ENCODE measurements at regions not wholly inside any gene's neighbourhood (a gene's known extent, or its start where the extent isn't known, plus 50 kb on each side); places are given as distances from the start of the nearest gene placed in this dataset.

- H3K27me3 ChIP-seq (ENCODE audit: control insufficient read depth, insufficient read depth, low read length): peaks cover 93% of the 10 kb centered on the region
- no peaks in the 10 kb centered on the region for H3K4me1 ChIP-seq (ENCODE audit: control insufficient read depth, insufficient read depth, low read length)
- no peaks in the 10 kb centered on the region for H3K36me3 ChIP-seq (ENCODE audit: control insufficient read depth, insufficient read depth, low read length)
- no peaks in the 10 kb centered on the region for H3K9me3 ChIP-seq (ENCODE audit: control insufficient read depth, low read length)
- H3K9ac ChIP-seq (ENCODE audit: low read length): no peak overlapping the region
- H3K4me3 ChIP-seq (ENCODE audit: low read length): no peak overlapping the region
These were observed 120.3 kb upstream of the BARHL2 start for GRCh38 chr1:90837420-90837819.

GRCh38 chr1:90836345-90836679 is 119.2 kb upstream of the BARHL2 start:
- Histone ChIP-seq H3K9me3 (ENCODE audit: control insufficient read depth, low read length) (no peaks in the 10 kb centered on the region), H3K4me1 (ENCODE audit: control insufficient read depth, insufficient read depth, low read length) (no peaks in the 10 kb centered on the region), H3K27me3 (ENCODE audit: control insufficient read depth, insufficient read depth, low read length) (peaks cover 95% of the 10 kb centered on the region), H3K36me3 (ENCODE audit: control insufficient read depth, insufficient read depth, low read length) (no peaks in the 10 kb centered on the region), H3K4me3 (ENCODE audit: low read length) (no peak overlapping the region), H3K9ac (ENCODE audit: low read length) (no peak overlapping the region)

DNA sequence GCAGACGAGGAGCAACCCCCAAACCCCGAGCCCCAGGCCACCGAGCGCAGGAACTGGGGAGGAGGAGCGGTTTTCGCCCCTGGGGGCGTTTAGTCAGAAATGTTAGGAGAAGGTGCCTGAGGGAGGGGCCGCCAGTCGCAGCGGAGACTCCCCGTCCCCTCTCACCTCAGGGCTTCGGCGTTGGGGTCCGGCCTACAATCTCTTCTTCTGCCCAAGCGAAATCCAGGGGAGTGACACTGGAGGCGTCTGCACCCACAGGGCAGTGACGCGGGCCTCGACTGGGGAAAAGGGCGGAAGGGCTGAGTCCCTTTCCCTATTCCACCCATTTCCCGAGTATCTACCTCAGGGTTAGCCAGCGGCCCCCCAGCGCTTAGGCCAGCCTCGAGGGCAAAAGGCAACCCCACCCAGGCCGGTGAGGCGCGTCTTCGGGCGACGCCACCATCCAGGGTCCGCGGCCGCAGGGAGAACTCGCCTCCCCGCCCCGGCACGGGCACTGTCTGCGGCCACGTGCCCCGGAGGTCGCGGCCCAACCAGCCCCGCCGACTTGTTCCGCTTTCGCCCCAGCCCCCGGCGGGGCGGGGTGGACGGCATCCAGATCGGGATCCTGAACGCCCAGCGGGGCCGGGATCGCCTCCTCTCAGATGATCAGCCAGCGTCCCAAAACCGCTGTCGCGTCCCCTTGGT is 118.7 kb upstream of the BARHL2 start:
- Histone ChIP-seq H3K4me3 (ENCODE audit: low read length) (no peak overlapping the region), H3K27me3 (ENCODE audit: control insufficient read depth, insufficient read depth, low read length) (peaks cover 90% of the 10 kb centered on the region), H3K9me3 (ENCODE audit: control insufficient read depth, low read length) (no peaks in the 10 kb centered on the region), H3K4me1 (ENCODE audit: control insufficient read depth, insufficient read depth, low read length) (no peaks in the 10 kb centered on the region), H3K9ac (ENCODE audit: low read length) (no peak overlapping the region), H3K36me3 (ENCODE audit: control insufficient read depth, insufficient read depth, low read length) (no peaks in the 10 kb centered on the region)

DNA sequence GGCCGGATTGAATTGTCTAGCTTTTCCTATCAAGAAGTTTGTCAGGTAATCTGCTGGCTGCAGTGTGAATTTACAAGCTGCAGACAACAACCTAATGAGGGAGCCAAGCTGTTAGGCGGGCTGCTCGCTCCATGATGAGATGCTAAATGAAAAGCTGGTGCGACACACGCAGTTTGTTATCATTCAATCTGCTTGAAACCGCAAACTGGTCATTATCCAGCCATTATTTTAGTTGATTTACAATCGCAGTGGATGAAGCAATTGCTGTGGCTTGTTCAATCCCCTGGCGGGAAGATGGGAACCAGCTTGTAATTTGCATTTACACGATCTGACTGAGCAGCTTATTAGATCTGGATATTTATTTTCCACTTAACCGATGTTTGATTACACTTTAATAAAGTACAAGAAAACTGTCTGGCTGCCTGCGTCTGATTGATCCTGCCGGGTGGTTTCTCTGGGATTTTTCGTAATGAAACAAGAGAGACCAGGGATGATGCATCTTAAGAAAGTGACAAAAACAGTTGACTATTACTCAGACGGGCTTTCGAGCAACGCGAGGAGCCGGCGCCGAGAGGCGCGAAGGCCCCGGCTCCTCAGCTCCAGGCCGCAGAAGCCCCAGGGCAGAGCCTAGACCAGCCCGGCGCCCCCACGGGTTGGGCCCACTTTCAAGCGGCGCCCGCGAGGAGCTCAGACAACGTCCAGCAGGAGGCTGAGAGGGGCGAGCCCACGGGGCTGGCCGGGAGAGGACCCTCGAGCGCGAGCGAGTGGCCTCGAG is 118.0 kb upstream of the BARHL2 start:
- Histone ChIP-seq H3K4me1 (ENCODE audit: control insufficient read depth, insufficient read depth, low read length) (no peaks in the 10 kb centered on the region), H3K9me3 (ENCODE audit: control insufficient read depth, low read length) (no peaks in the 10 kb centered on the region), H3K4me3 (ENCODE audit: low read length) (no peak overlapping the region), H3K27me3 (ENCODE audit: control insufficient read depth, insufficient read depth, low read length) (peaks cover 83% of the 10 kb centered on the region), H3K36me3 (ENCODE audit: control insufficient read depth, insufficient read depth, low read length) (no peaks in the 10 kb centered on the region), H3K9ac (ENCODE audit: low read length) (no peak overlapping the region)

DNA sequence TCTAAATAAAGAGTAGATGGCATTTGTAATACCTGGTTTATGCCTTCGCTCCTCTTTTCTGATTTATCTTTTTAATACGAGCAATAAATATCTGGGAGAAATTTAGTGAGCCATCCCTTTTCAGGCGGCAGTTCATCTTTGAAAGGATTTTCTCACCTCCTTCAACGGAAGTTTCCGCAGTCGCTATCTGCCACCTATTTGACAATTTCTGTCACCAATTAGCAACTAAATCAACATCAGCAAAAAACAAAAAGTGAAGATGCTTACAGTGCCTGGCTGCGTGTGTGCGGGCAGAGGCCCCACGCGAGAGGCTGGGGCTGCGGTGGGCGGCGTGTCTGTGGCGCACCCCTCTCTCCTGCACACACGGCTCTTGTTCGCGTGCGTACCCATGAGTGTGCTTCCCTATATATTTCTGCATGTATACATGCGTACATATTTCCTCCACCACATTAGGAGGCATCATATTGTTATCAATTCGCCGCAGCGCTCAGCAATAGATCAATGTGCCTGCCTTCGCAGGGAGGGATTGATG is 117.3 kb upstream of the BARHL2 start:
- H3K9ac ChIP-seq (ENCODE audit: low read length): no peak overlapping the region
- no peaks in the 10 kb centered on the region for H3K36me3 ChIP-seq (ENCODE audit: control insufficient read depth, insufficient read depth, low read length)
- H3K27me3 ChIP-seq (ENCODE audit: control insufficient read depth, insufficient read depth, low read length): peaks cover 78% of the 10 kb centered on the region
- H3K4me3 ChIP-seq (ENCODE audit: low read length): no peak overlapping the region
- no peaks in the 10 kb centered on the region for H3K4me1 ChIP-seq (ENCODE audit: control insufficient read depth, insufficient read depth, low read length)
- no peaks in the 10 kb centered on the region for H3K9me3 ChIP-seq (ENCODE audit: control insufficient read depth, low read length)

GRCh38 chr1:90833466-90834110 is 116.5 kb upstream of the BARHL2 start:
- no peaks in the 10 kb centered on the region for H3K36me3 ChIP-seq (ENCODE audit: control insufficient read depth, insufficient read depth, low read length)
- no peak overlapping the region for H3K9ac ChIP-seq (ENCODE audit: low read length)
- H3K9me3 ChIP-seq (ENCODE audit: control insufficient read depth, low read length): no peaks in the 10 kb centered on the region
- H3K4me3 ChIP-seq (ENCODE audit: low read length): no peak overlapping the region
- H3K4me1 ChIP-seq (ENCODE audit: control insufficient read depth, insufficient read depth, low read length): no peaks in the 10 kb centered on the region
- H3K27me3 ChIP-seq (ENCODE audit: control insufficient read depth, insufficient read depth, low read length): peaks cover 70% of the 10 kb centered on the region

DNA sequence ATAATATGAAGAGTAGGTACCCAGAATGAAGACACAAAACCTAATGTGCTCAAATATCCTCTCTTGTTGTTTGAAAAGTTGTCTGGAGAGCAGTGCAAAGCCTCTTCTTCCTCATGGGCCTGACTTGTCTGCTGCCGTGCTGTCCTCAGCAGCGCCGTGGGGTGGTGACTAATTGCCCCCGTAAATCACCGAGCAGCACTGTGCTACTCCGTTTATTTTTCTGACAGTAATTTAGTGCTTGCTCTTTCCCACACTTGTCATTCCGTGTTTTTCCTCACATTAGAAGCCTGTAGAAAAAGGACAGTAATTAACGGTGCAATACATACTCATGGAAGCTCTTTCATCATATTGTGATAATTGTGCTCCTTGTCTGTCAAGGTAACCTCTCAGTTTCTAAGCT is 114.8 kb upstream of the BARHL2 start:
- Histone ChIP-seq H3K36me3 (ENCODE audit: control insufficient read depth, insufficient read depth, low read length) (no peaks in the 10 kb centered on the region), H3K9me3 (ENCODE audit: control insufficient read depth, low read length) (no peaks in the 10 kb centered on the region), H3K9ac (ENCODE audit: low read length) (no peak overlapping the region), H3K27me3 (ENCODE audit: control insufficient read depth, insufficient read depth, low read length) (peaks cover 58% of the 10 kb centered on the region), H3K4me1 (ENCODE audit: control insufficient read depth, insufficient read depth, low read length) (no peaks in the 10 kb centered on the region), H3K4me3 (ENCODE audit: low read length) (no peak overlapping the region)

DNA sequence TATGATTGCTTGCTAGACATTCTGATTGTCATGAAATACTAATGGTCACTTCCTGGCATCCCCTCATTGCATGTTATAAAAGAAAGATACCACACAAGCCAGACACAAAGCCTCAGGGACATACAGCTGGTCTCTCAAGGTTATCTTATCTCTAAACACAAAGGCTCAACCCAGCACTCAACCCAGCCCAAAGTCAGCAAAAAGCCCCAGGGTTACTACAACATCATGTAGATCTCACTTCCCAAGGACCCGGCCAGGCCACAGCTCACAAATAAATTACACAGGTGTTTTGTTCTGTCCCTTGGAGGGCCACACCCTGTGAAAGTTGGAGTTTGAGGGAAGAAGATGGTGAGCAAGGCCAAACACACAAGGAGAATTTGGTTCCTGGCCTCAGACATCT is 109.7 kb upstream of the BARHL2 start:
- Histone ChIP-seq H3K27me3 (ENCODE audit: control insufficient read depth, insufficient read depth, low read length) (peaks cover 9% of the 10 kb centered on the region), H3K9ac (ENCODE audit: low read length) (no peak overlapping the region), H3K4me1 (ENCODE audit: control insufficient read depth, insufficient read depth, low read length) (no peaks in the 10 kb centered on the region), H3K36me3 (ENCODE audit: control insufficient read depth, insufficient read depth, low read length) (no peaks in the 10 kb centered on the region), H3K9me3 (ENCODE audit: control insufficient read depth, low read length) (no peaks in the 10 kb centered on the region), H3K4me3 (ENCODE audit: low read length) (no peak overlapping the region)

GRCh38 chr1:90826024-90826423 is 108.9 kb upstream of the BARHL2 start:
- Histone ChIP-seq H3K4me1 (ENCODE audit: control insufficient read depth, insufficient read depth, low read length) (no peaks in the 10 kb centered on the region), H3K9me3 (ENCODE audit: control insufficient read depth, low read length) (no peaks in the 10 kb centered on the region), H3K27me3 (ENCODE audit: control insufficient read depth, insufficient read depth, low read length) (peaks cover 3% of the 10 kb centered on the region)

DNA sequence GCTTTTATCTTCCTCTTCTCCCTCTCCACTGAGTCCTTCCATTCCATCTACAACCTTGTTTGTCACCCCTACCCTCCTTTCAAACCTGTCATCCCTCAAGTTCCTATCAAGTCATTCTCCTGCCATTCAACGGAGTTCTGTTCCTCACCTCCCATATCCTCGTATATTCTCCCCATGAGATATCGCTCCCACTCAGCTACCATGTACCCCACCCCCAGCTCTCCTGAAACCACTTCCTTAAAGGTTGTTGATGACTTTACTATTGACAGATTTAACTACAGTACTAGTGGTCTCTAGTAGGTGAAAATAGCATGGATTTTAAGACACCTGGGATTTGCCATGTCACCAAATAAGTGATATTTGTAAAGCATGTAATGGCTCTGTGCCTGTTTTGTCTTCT is 107.4 kb upstream of the BARHL2 start:
- no peak overlapping the region for H3K9ac ChIP-seq (ENCODE audit: low read length)
- H3K4me3 ChIP-seq (ENCODE audit: low read length): no peak overlapping the region
- no peaks in the 10 kb centered on the region for H3K4me1 ChIP-seq (ENCODE audit: control insufficient read depth, insufficient read depth, low read length)
- peaks cover 3% of the 10 kb centered on the region for H3K27me3 ChIP-seq (ENCODE audit: control insufficient read depth, insufficient read depth, low read length)
- no peaks in the 10 kb centered on the region for H3K9me3 ChIP-seq (ENCODE audit: control insufficient read depth, low read length)
- no peaks in the 10 kb centered on the region for H3K36me3 ChIP-seq (ENCODE audit: control insufficient read depth, insufficient read depth, low read length)

More at GRCh38 chr1:90826024-90826423, 108.9 kb upstream of the BARHL2 start:
- H3K4me3 ChIP-seq (ENCODE audit: low read length): no peak overlapping the region
- no peaks in the 10 kb centered on the region for H3K36me3 ChIP-seq (ENCODE audit: control insufficient read depth, insufficient read depth, low read length)
- no peak overlapping the region for H3K9ac ChIP-seq (ENCODE audit: low read length)

GRCh38 chr1:90823686-90824085 is 106.6 kb upstream of the BARHL2 start:
- H3K9me3 ChIP-seq (ENCODE audit: control insufficient read depth, low read length): no peaks in the 10 kb centered on the region
- H3K4me3 ChIP-seq (ENCODE audit: low read length): no peak overlapping the region
- no peaks in the 10 kb centered on the region for H3K36me3 ChIP-seq (ENCODE audit: control insufficient read depth, insufficient read depth, low read length)
- H3K27me3 ChIP-seq (ENCODE audit: control insufficient read depth, insufficient read depth, low read length): peaks cover 3% of the 10 kb centered on the region
- H3K4me1 ChIP-seq (ENCODE audit: control insufficient read depth, insufficient read depth, low read length): no peaks in the 10 kb centered on the region
- H3K9ac ChIP-seq (ENCODE audit: low read length): no peak overlapping the region

GRCh38 chr1:90821788-90822359 is 104.8 kb upstream of the BARHL2 start:
- Histone ChIP-seq H3K4me1 (ENCODE audit: control insufficient read depth, insufficient read depth, low read length) (no peaks in the 10 kb centered on the region), H3K9ac (ENCODE audit: low read length) (no peak overlapping the region), H3K36me3 (ENCODE audit: control insufficient read depth, insufficient read depth, low read length) (no peaks in the 10 kb centered on the region), H3K9me3 (ENCODE audit: control insufficient read depth, low read length) (no peaks in the 10 kb centered on the region), H3K27me3 (ENCODE audit: control insufficient read depth, insufficient read depth, low read length) (peaks cover 1% of the 10 kb centered on the region), H3K4me3 (ENCODE audit: low read length) (no peak overlapping the region)
